ENCODE measurements at regions not wholly inside any gene's neighbourhood (a gene's known extent, or its start where the extent isn't known, plus 50 kb on each side); places are given as distances from the start of the nearest gene placed in this dataset.

DNA sequence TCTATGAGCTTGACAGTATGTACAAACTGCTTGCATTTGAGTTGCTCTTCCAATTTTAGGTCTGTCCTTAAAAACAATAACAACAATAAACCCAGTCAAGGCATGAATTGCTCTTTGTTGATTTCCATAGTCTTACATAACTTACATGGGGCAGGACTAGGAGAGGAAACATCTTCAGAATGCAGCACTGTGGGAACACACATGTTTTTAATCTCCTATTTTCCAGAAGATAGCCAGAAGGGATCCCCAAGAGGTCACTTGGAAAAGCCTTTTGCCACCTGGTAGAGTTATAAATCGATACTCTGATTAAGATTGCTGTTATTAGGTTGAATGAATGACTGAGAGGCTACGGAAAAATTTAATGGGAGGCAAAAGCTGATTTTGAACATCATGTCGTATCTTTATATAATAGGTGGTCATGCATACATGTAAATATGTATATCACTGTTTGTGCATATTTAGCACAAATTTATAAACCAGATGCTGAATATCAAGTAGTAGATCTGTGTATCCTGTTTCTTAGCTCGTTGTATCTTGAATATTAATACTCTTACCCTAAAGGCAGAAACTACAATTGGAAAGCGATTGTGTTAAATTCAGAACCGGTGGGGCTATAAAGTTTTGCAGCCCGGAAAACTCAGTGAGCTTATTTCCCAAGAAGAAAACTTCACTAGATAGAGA, 479.4 kb upstream of the TCF4 start:
- DNase-seq (ENCODE audit: low read depth in 2 of 2): no peak
- Histone ChIP-seq H3K9ac (ENCODE audit: insufficient read depth, low read length) (no peak overlapping the region), H3K9me3 (ENCODE audit: control insufficient read depth, insufficient read depth, low read depth, low read length) (no peaks in the 10 kb centered on the region), H3K79me2 (ENCODE audit: control insufficient read depth, insufficient read depth, low read length) (no peaks in the 10 kb centered on the region), H2AFZ (ENCODE audit: low read length) (no peak overlapping the region), H3K27ac (ENCODE audit: insufficient read depth, low read length) (no peak overlapping the region), H3K4me1 (ENCODE audit: control insufficient read depth, extremely low read depth, insufficient read depth, low read length) (peaks cover 7% of the 10 kb centered on the region), H3K36me3 (ENCODE audit: control insufficient read depth, insufficient read depth, low read length) (no peaks in the 10 kb centered on the region), H3K4me3 (replicated peaks in 1 of 4; ENCODE audit: control extremely low read depth in 1 of 4, insufficient read depth in 1 of 4, low read depth in 3 of 4, low read length in 4 of 4) (no peak overlapping the region), H3K27me3 (ENCODE audit: control insufficient read depth, insufficient read depth, low read length) (no peaks in the 10 kb centered on the region), H4K20me1 (ENCODE audit: control insufficient read depth, extremely low read depth, insufficient read depth, low read length) (no peaks in the 10 kb centered on the region), H3K4me2 (ENCODE audit: extremely low read depth, insufficient read depth, low read length) (no peak overlapping the region)
- TF ChIP-seq EZH2 (IDR thresholded peaks at IDR 0.05; ENCODE audit: low read length, missing control alignments) (no peak), CTCF (conservative IDR thresholded peaks at IDR 0.05 in 1 of 2, IDR thresholded peaks at IDR 0.05 in 1 of 2; ENCODE audit: low read depth in 1 of 2, low read length in 2 of 2) (no peak)

- TF ChIP-seq EZH2 (IDR thresholded peaks at IDR 0.05; ENCODE audit: low read length, missing control alignments) (no peak), CTCF (conservative IDR thresholded peaks at IDR 0.05 in 1 of 2, IDR thresholded peaks at IDR 0.05 in 1 of 2; ENCODE audit: low read depth in 1 of 2, low read length in 2 of 2) (no peak)
- no peak overlapping the region for H3K4me2 ChIP-seq (ENCODE audit: extremely low read depth, insufficient read depth, low read length)
- H3K27ac ChIP-seq (ENCODE audit: insufficient read depth, low read length): no peak overlapping the region
- H3K79me2 ChIP-seq (ENCODE audit: control insufficient read depth, insufficient read depth, low read length): no peaks in the 10 kb centered on the region
- no peaks in the 10 kb centered on the region for H3K36me3 ChIP-seq (ENCODE audit: control insufficient read depth, insufficient read depth, low read length)
- H4K20me1 ChIP-seq (ENCODE audit: control insufficient read depth, extremely low read depth, insufficient read depth, low read length): no peaks in the 10 kb centered on the region
- H3K27me3 ChIP-seq (ENCODE audit: control insufficient read depth, insufficient read depth, low read length): no peaks in the 10 kb centered on the region
- H3K9me3 ChIP-seq (ENCODE audit: control insufficient read depth, insufficient read depth, low read depth, low read length): no peaks in the 10 kb centered on the region
- no peak overlapping the region for H2AFZ ChIP-seq (ENCODE audit: low read length)
- peaks cover 7% of the 10 kb centered on the region for H3K4me1 ChIP-seq (ENCODE audit: control insufficient read depth, extremely low read depth, insufficient read depth, low read length)
- no peak overlapping the region for H3K4me3 ChIP-seq (replicated peaks in 1 of 4; ENCODE audit: control extremely low read depth in 1 of 4, insufficient read depth in 1 of 4, low read depth in 3 of 4, low read length in 4 of 4)
- H3K9ac ChIP-seq (ENCODE audit: insufficient read depth, low read length): no peak overlapping the region
- no peak for DNase-seq (ENCODE audit: low read depth in 2 of 2)
Observed at GRCh38 chr18:56066524-56067213, 478.7 kb upstream of the TCF4 start.

DNA sequence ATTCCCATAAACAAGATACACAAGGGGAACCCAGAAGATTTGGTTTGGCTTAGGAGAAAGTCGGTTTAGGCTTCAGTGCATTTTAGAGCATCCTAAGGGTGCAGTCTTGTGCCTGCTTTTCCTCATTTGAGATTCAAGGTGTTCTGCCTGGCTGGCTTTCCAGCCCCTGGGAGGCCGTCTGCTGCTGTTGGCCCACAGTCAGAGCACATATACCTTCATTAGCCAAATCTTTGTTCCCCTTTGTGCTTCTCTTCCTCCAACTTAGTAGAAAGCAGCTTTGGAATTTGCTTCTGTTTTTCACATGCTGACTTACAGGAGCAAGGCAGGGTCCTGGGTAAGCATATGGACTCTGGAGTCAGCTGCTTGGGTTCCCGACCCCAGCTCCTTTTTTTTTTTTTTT, 477.1 kb upstream of the TCF4 start:
- H2AFZ ChIP-seq (ENCODE audit: low read length): no peak overlapping the region
- no peaks in the 10 kb centered on the region for H3K9me3 ChIP-seq (ENCODE audit: control insufficient read depth, insufficient read depth, low read depth, low read length)
- H3K36me3 ChIP-seq (ENCODE audit: control insufficient read depth, insufficient read depth, low read length): no peaks in the 10 kb centered on the region
- H3K79me2 ChIP-seq (ENCODE audit: control insufficient read depth, insufficient read depth, low read length): no peaks in the 10 kb centered on the region
- H3K27ac ChIP-seq (ENCODE audit: insufficient read depth, low read length): no peak overlapping the region
- no peak overlapping the region for H3K4me2 ChIP-seq (ENCODE audit: extremely low read depth, insufficient read depth, low read length)
- no peak overlapping the region for H3K4me3 ChIP-seq (replicated peaks in 1 of 4; ENCODE audit: control extremely low read depth in 1 of 4, insufficient read depth in 1 of 4, low read depth in 3 of 4, low read length in 4 of 4)
- no peak for DNase-seq (ENCODE audit: low read depth in 2 of 2)
- TF ChIP-seq CTCF (conservative IDR thresholded peaks at IDR 0.05 in 1 of 2, IDR thresholded peaks at IDR 0.05 in 1 of 2; ENCODE audit: low read depth in 1 of 2, low read length in 2 of 2) (no peak), EZH2 (IDR thresholded peaks at IDR 0.05; ENCODE audit: low read length, missing control alignments) (no peak)
- no peaks in the 10 kb centered on the region for H3K27me3 ChIP-seq (ENCODE audit: control insufficient read depth, insufficient read depth, low read length)
- no peak overlapping the region for H3K9ac ChIP-seq (ENCODE audit: insufficient read depth, low read length)
- H3K4me1 ChIP-seq (ENCODE audit: control insufficient read depth, extremely low read depth, insufficient read depth, low read length): peaks cover 7% of the 10 kb centered on the region
- no peaks in the 10 kb centered on the region for H4K20me1 ChIP-seq (ENCODE audit: control insufficient read depth, extremely low read depth, insufficient read depth, low read length)

Measured in fibroblast of lung (primary cell).